GM21737 (cell line): ENCODE measurements at regions not wholly inside any gene's neighbourhood (a gene's known extent, or its start where the extent isn't known, plus 50 kb on each side); places are given as distances from the start of the nearest gene placed in this dataset.
"Not testable (repeated sequence)": the region's sequence is repeated elsewhere in the genome, so short reads cannot be mapped to it uniquely, and the experiment has no call there.

Experiments used
- ATAC-seq: cut with Tn5 transposase; IDR thresholded peaks from one replicate; pipeline ENCODE4 v1.9.1; 2021; ENCODE audit warnings: mild to moderate bottlenecking, moderate library complexity; ENCODE audit not compliant: unreplicated experiment

- ATAC-seq: no peak
Observed at GRCh38 chrX:39676434-39676833, 421.3 kb downstream of the BCOR start.

GRCh38 chrX:39677585-39677977, 420.2 kb downstream of the BCOR start:
- no peak for ATAC-seq

GRCh38 chrX:39677978-39678791, 419.6 kb downstream of the BCOR start:
- no peak for ATAC-seq

GRCh38 chrX:39678914-39679313, 418.8 kb downstream of the BCOR start:
- ATAC-seq: no peak

- no peak for ATAC-seq
Observed at GRCh38 chrX:39679497-39680157, 418.1 kb downstream of the BCOR start.

- no peak for ATAC-seq
Observed at GRCh38 chrX:39681885-39682284, 415.9 kb downstream of the BCOR start.

GRCh38 chrX:39682778-39683177, 415.0 kb downstream of the BCOR start:
- no peak for ATAC-seq

GRCh38 chrX:39688219-39688575, 409.6 kb downstream of the BCOR start:
- ATAC-seq: no peak

GRCh38 chrX:39688576-39689375, 409.0 kb downstream of the BCOR start:
- ATAC-seq: no peak

GRCh38 chrX:39689376-39690104, 408.2 kb downstream of the BCOR start:
- no peak for ATAC-seq

- ATAC-seq: no peak
Observed at GRCh38 chrX:39690541-39691415, 407.0 kb downstream of the BCOR start.

GRCh38 chrX:39691724-39692123, 406.0 kb downstream of the BCOR start:
- ATAC-seq: no peak

- no peak for ATAC-seq
Observed at GRCh38 chrX:39692796-39693195, 405.0 kb downstream of the BCOR start.

GRCh38 chrX:39693298-39693697, 404.5 kb downstream of the BCOR start:
- ATAC-seq: no peak

- not testable (repeated sequence) for ATAC-seq
Observed at GRCh38 chrX:39702636-39703035, 395.1 kb downstream of the BCOR start.

GRCh38 chrX:39703307-39703706, 394.5 kb downstream of the BCOR start:
- no peak for ATAC-seq

GRCh38 chrX:39704590-39704989, 393.2 kb downstream of the BCOR start:
- no peak for ATAC-seq

GRCh38 chrX:39705290-39705689, 392.5 kb downstream of the BCOR start:
- no peak for ATAC-seq

GRCh38 chrX:39709364-39709763, 388.4 kb downstream of the BCOR start:
- ATAC-seq: no peak

GRCh38 chrX:39709812-39710211, 387.9 kb downstream of the BCOR start:
- ATAC-seq: no peak
